MM.1S (cell line): ENCODE measurements at regions not wholly inside any gene's neighbourhood (a gene's known extent, or its start where the extent isn't known, plus 50 kb on each side); places are given as distances from the start of the nearest gene placed in this dataset.

Source experiments
- CTCF ChIP-seq: fragments of 300-600 bp; sonication (generic); IDR thresholded peaks from 2 replicates; pipeline ENCODE4 v1.5.1; 2016; ENCODE audit warnings: antibody characterized with exemption, low read length, mixed read lengths
- EZH2 ChIP-seq: fragments of 300-600 bp; sonication (generic); optimal IDR thresholded peaks from 2 replicates; pipeline ENCODE3; 2017; ENCODE audit warnings: low read depth, mild to moderate bottlenecking, antibody characterized with exemption, low read length, mixed read lengths
- EZH2phosphoT487 ChIP-seq: fragments of 300-600 bp; sonication (generic); IDR thresholded peaks from 2 replicates; pipeline ENCODE4 v1.6.1; 2018; ENCODE audit warnings: antibody characterized with exemption, low read length

GRCh38 chr4:174135936-174136406 is 147.5 kb downstream of the FBXO8 start:
- no peak for TF ChIP-seq CTCF
- TF ChIP-seq EZH2: no peak
- TF ChIP-seq EZH2phosphoT487: no peak
